ENCODE measurements at regions not wholly inside any gene's neighbourhood (a gene's known extent, or its start where the extent isn't known, plus 50 kb on each side); places are given as distances from the start of the nearest gene placed in this dataset.

DNA sequence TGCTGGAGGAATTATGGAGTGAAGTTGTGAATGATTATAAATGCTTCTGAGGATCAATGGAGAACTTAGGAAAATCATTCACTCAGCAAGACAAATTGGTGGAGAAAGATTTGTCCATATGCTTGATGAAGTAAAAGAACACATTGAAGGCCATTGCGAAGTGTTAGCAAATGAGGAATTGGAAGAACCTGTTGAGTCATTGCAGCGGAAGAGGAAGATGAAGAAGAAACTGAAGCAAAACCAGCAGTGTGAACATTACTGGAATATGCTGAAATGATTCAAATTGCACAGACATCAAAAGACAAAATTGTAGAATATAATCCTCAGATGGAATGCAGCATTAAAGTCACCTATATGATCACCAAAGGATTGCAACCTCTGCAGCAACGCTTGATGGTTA is 168.1 kb downstream of the ADAMTS15 start:
- peak in 1 of 2 experiments; percentile 18 for DNase-seq

GRCh38 chr11:130617001-130617400 is 168.6 kb downstream of the ADAMTS15 start:
- no peak for DNase-seq

GRCh38 chr11:130620548-130620947 is 172.1 kb downstream of the ADAMTS15 start:
- DNase-seq, result no peak

DNA sequence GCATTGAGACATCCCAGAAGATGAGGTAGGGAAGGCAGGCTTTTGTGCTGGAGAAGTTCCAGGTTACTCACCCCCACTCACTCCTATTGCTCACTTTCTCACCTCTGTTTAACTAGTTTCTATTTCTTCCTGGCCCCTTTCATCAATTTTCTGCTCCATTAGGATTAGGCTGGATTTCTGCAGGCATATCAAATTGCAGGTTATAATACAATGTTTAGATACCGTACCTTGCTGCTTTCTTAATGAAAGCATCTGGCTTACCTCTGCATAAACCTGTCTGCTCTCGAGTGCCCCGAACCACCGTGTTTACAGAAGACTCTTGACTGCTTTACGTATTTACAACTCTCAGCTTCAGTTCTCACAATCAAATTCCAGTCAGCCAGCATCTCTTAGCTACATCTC is 173.7 kb downstream of the ADAMTS15 start:
- no peak for DNase-seq

- DNase-seq, result no peak
These were observed 175.5 kb downstream of the ADAMTS15 start for GRCh38 chr11:130623670-130624668.

- no peak for DNase-seq
These were observed 176.6 kb downstream of the ADAMTS15 start for GRCh38 chr11:130624971-130625544.

DNA sequence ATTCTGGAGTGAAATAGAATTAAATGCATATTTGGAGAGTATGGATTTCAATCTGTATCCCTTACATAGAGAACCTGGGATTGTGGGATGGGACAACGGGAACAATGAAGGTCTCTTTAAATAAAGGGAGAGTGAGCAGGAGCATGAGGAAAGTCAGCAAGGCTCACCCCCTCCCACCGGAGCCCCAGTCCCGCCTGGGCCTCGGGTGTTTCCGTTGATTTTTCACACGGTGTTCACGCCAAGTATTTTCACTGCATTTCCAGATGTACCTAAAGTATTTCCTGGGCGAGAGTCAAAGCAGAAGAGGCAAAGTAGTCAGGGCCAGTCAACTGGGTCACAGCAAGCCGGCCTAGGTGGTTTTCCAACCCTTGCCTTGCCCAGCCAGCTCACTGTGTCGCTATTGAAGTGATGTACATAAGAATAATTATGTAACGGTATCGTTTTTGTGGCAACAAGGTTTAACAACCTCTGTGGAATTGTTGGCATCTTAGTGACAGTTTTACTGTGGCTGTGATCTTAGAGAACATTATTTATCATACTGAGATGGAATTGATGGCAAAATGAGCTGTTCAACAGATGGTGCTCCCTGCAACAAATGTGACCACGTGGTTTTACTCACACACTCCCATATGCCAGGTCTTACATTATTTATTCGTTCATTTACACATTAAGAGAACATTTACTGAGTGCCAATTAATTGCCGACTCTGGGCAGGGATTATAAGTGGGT is 177.3 kb downstream of the ADAMTS15 start:
- DNase-seq, result no peak

- no peak for DNase-seq
These were observed 180.6 kb downstream of the ADAMTS15 start for GRCh38 chr11:130629039-130629438.

- no peak for DNase-seq
These were observed 182.7 kb downstream of the ADAMTS15 start for GRCh38 chr11:130631119-130631518.

DNA sequence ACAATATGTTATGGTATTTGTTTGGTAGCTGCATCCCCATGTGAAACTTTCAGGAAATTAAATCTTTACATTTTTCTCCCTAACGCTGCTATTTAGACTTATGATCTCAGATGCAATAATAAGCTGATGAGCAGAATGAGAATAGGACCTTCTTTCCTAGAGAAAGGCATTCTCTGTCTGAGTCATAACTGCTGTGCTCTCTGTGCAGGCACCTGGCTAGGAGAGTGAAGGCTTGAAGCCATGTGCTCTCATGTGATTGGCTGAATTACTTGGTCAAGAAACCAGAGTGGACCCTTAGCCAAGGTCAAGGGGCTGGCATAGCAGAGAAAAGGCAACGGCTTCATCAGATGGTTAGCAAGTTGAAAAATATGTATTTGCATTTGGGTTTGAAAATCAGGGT is 185.0 kb downstream of the ADAMTS15 start:
- DNase-seq, result no peak

DNA sequence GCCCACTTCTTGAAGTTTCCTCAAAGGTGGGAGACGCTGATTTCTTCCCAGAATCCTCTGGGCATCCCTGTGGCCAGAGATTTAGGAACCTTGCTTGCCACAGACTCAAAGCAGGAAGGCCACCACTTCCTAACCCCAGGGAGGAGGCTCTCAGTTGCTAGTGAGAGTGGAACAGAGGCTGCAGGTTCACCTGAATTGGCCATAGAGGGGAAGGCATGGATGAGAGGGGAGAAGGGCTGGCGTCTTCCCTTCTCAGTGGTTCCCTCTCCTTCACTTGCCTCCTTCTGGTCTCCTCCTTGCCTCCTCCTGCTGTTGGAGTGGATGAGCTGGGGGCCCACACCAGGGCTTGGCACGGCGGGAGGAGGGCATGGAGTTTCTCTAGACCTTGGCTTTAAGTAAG is 185.7 kb downstream of the ADAMTS15 start:
- DNase-seq, result no peak

- DNase-seq, result no peak
These were observed 186.6 kb downstream of the ADAMTS15 start for GRCh38 chr11:130634961-130635473.

GRCh38 chr11:130635937-130636630 is 187.6 kb downstream of the ADAMTS15 start:
- DNase-seq, result no peak

GRCh38 chr11:130636722-130637464 is 188.4 kb downstream of the ADAMTS15 start:
- DNase-seq, result no peak

- DNase-seq, result no peak
These were observed 189.1 kb downstream of the ADAMTS15 start for GRCh38 chr11:130637566-130637965.

- DNase-seq, result no peak
These were observed 189.6 kb downstream of the ADAMTS15 start for GRCh38 chr11:130638033-130638432.

GRCh38 chr11:130638624-130639023 is 190.2 kb downstream of the ADAMTS15 start:
- no peak for DNase-seq

GRCh38 chr11:130639369-130639768 is 190.9 kb downstream of the ADAMTS15 start:
- no peak for DNase-seq

DNA sequence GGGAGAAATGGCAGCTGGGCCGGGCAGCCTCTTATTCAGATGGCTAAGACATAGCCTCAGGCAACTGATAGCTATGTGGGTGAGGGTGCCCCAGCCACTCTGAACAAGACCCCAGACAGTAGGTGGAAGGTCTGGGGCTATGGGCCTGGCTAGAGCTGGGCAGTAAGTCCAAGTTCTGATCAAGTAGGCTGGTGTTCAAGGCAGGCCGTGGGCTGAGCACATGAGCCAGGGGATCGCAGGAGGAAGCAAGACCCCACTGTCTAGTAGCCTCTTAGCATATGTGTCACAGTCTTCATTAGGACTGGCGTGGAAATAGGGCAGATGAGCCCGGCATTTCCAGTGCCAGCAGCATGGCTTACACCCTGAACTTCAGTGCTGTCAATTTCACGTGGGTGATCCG is 192.1 kb downstream of the ADAMTS15 start:
- no peak for DNase-seq

DNA sequence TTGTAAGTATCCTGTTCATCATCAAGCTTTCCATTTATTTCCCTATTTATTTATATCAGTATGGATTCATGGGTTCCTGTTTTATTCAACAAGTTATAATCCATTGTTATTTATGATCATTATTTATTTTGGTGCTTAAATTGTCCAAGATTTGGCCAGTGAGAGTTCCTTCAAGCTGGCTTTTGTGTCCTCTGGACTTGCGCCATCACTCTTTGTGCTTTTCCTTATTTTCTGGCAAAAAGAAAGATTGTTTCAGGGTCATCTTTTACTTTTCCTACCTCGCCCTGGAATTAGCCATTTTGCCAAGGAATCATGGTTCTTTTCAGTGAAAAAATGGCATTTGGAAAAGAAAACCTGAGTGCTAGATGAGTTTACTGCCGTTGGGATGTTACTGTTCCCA is 193.4 kb downstream of the ADAMTS15 start:
- no peak for DNase-seq

- no peak for DNase-seq
These were observed 194.5 kb downstream of the ADAMTS15 start for GRCh38 chr11:130642994-130643393.

GRCh38 chr11:130644187-130644586 is 195.7 kb downstream of the ADAMTS15 start:
- no peak for DNase-seq
